G401 (cell line): ENCODE measurements at regions not wholly inside any gene's neighbourhood (a gene's known extent, or its start where the extent isn't known, plus 50 kb on each side); places are given as distances from the start of the nearest gene placed in this dataset.

ENCODE experiments used
- DNase-seq: peaks from one replicate; pipeline ENCODE4 v3.0.0-alpha.2; 2015; ENCODE audit warnings: low spot score
- in situ Hi-C: cut with HindIII; loops from 2 replicates; pipeline ENCODE4 v1.10.0; 2016; ENCODE audit warnings: low sequenced_read_pairs, mixed read lengths

DNA sequence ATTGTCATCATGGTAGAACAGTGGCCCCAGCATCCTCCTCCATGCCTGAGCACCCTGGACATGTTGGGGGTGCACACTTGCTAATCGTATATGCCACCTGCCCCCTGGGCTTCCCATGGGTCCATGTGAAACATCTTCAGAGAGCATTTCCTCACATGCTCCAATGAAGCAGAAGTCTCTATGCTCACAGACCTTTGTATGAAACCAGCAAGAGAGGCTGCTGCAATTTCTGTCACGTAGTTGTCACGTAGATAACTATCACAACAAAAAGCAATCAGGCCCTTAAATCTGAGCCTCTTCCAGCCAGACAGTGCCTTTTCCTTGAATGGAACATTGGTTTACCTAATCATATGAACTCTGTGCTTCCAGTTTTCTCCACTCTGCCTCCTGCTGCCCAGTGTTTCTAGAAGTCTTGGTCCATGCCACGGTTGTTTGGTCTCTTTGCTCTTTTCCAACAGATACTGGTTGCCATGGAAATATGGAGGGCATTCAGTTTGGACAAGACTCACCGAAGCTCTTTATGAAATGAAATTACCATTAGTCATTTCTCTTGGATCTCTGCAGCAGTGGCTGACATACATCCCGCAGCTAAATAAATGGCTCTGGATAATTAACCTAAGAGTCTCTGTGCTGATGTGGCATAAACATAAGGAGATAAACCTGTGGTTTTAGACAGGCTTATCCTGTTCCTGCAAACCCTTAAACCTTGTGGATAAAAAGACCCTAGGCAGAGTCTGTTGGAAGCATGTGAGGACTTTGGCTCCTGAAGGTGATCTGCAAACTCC is 172.8 kb upstream of the SYNDIG1 start:
- DNase-seq = no peak
- in situ Hi-C loops = no loop called here

DNA sequence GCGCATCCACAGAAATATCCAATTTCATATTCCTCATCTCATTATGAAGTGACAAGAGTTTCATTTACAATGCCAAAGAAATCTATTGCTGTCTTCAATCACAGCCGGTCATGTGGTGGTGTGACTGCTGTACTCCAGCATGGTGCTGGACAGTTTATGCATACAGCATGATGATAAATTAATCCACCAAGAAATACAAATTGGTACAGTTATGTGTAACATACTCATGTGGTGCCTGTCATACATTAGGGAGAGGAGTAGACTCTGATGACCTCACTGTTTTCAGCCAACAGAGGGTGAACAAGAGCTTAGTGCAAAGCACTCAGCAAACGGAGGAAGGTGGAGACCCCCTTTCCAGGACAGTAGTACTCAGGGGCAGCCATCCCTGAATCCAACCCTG is 178.4 kb upstream of the SYNDIG1 start:
- in situ Hi-C loops = no loop called here
- no peak for DNase-seq

- DNase-seq = no peak
- in situ Hi-C loops = no loop called here
Measured at GRCh38 chr20:24289737-24290481, 179.5 kb upstream of the SYNDIG1 start.

DNA sequence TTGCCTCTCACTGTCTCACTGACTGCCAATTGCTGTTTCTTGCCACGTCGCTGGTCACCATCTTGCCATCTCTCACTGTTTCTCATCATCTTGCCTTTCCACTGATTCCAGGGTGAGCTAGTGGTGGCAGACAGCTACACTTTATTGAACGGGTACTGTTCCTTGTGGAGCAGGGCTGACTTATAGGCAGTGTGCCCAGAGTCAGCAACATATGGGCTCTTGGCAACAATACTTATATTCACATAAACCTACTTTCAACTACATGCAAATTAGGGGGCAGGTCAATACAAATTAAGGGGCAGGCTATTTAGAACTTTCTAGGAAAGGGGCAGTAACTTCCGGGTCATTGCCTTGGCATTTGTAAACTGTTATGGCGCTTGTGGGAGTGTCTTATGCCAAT is 186.2 kb upstream of the SYNDIG1 start:
- in situ Hi-C loops = no loop called here
- peak; percentile 5 for DNase-seq

DNA sequence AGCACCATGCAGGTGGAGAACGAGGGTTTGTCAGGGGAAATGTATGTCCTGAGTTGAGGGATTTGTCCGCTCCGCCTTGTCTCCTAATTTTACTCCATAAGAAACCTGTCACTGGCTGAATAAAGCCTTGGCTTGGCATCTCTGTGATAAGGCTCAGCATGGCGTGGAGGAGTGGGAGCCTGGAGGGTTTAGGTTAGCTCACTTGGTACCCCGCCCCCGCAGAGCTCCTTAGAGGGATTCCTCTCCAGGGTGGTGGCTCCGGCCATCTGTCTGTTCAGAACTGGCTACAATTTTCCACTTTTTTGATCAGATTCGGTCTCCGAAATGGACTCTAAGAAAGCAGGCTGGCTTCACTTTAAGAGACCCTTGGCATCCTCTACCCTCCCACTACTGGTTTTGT is 192.2 kb upstream of the SYNDIG1 start:
- in situ Hi-C loops = no loop called here

GRCh38 chr20:24275946-24276705 is 193.3 kb upstream of the SYNDIG1 start:
- no peak for DNase-seq
- in situ Hi-C loops = no loop called here

More for the DNA sequence above, 192.2 kb upstream of the SYNDIG1 start:
- DNase-seq = no peak

GRCh38 chr20:24273251-24273650 is 196.2 kb upstream of the SYNDIG1 start:
- no peak for DNase-seq
- in situ Hi-C loops = no loop called here

DNA sequence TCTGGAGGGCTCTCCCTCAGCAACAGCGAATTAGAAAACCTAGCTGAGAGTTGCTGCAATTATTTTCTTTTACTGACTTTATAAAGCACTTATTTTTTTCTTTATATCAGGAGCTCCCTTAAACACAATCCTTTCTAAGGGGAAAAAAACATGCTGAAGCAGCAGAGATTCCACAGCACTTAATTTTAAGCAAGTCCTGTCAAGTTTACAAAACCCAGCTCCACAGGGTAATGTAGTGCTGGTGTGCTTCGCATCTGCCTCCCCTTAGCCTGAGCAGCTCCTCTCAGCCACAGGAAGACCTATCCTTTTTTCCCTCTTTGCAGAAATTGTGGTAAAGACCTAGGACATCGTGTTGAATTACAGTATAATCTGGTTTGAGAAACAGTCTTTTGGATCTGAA is 208.1 kb upstream of the SYNDIG1 start:
- in situ Hi-C loops = no loop called here
- no peak for DNase-seq

DNA sequence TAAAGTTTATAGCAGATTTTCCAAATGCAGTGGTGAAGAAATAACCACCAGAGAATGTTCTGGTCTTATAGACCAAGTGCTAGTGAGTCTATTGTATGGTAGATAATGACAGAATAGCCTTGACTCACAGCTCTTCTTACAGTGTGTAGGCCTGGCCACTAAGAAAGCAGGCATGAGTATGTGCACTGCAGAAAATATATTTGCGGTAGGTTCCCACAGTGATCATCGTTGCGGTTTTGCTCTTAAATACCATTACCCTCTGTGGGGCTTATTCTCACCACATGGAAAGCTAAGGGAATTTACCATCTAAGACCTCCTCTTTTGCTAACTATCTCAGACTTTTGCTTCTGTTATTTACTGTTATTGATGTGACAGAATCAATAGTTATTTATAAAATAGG is 212.3 kb upstream of the SYNDIG1 start:
- in situ Hi-C loops = no loop called here
- no peak for DNase-seq

GRCh38 chr20:24256307-24256706 is 213.1 kb upstream of the SYNDIG1 start:
- in situ Hi-C loops = no loop called here
- peak; percentile 6 for DNase-seq

DNA sequence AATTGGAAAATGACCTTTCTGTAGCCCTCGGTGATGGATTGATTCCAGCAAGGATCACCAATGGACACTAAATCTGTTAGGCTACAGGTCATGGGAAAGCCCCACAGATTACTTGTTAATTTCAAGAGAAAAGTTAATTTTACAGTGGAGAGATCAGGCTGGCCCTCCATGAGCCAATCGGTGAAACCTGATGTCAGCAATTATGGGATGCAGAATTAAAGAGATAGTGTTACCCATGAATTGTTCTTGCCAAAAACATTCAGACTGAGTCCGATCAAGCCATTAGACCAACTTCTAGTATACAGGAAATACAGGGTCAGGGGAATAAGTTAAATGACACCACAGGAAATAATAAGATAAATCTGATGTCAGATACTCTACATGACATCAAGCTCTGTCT is 214.9 kb upstream of the SYNDIG1 start:
- DNase-seq = no peak
- in situ Hi-C loops = no loop called here

DNA sequence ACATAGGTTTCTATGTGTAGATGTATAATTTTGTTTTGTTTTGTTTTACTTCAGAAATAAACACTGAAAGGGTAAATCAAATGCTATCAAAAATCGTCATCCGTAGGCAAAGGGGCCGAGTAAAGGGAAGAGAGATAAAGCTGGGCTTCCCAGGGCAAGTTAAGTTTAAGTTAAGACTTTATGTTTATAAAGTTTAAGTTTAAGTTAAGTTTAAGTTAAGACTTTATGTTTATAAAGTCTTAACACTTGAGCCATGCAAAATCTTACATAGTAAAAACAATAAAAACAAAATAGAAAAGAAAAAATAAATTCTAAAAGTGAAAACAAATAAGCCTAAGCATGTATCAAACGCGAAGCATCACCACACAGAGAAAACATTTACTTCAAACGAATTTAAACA is 216.1 kb upstream of the SYNDIG1 start:
- in situ Hi-C loops = no loop called here
- no peak for DNase-seq

DNA sequence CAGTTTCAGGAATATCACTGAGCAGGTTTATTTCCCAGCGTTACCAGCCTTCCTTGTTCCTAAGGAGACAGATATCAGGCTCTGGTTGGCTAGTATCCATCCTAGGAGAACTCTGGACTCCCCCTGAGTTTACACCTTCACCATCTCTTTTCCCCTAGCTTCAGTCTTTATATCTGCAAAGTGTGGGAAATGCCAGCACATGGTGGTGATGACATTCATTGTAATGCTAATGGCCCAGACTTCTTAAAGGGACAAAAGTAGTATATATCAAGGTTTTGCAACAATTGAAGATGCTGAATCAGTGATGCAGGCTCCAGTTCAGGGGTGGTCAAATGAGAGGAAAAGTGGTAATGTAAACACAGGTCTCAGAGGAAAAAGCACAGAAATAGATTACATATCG is 224.3 kb upstream of the SYNDIG1 start:
- in situ Hi-C loops = no loop called here
- no peak for DNase-seq

GRCh38 chr20:24242763-24243162 is 226.7 kb upstream of the SYNDIG1 start:
- in situ Hi-C loops = no loop called here
- no peak for DNase-seq

DNA sequence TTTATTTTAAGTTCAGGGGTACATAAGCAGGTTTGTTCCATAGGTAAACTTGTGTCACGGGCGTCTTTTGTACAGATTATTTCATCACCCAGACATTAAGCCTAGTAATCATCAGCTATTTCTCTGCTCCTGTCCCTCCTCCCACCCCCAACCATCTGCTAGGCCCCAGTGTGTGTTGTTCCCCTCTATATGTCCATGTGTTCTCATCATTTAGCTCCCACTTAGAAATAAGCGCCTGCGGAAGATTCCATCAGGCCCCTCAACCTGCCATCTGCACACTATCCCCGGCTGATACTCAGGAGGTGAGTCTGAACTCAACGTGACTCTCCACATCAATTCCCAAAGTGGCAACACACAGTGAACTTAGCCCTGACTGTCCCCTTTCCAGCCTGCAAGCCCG is 228.0 kb upstream of the SYNDIG1 start:
- in situ Hi-C loops = no loop called here

GRCh38 chr20:24236963-24237362 is 232.5 kb upstream of the SYNDIG1 start:
- in situ Hi-C loops = no loop called here
- no peak for DNase-seq

More for the DNA sequence above, 228.0 kb upstream of the SYNDIG1 start:
- no peak for DNase-seq

DNA sequence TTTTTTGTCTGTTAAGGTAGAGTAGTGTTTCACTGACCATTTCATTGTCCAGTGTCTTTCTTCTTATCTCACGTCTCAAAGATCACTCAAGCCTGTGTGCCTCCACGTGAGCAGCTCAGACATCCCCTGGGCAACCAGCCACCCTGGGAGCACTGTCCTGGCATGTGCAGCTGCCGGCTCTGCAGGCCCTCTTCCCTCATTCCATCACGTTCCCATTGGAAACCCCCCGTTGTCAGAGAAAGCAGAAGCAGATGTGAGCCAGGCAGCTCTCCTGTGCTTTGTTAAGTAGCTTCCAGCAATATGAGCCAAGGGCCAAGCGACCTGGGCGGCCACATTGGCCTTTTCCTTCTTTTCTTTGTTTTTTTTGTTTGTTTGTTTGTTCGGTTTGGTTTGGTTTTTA is 233.2 kb upstream of the SYNDIG1 start:
- in situ Hi-C loops = no loop called here

DNA sequence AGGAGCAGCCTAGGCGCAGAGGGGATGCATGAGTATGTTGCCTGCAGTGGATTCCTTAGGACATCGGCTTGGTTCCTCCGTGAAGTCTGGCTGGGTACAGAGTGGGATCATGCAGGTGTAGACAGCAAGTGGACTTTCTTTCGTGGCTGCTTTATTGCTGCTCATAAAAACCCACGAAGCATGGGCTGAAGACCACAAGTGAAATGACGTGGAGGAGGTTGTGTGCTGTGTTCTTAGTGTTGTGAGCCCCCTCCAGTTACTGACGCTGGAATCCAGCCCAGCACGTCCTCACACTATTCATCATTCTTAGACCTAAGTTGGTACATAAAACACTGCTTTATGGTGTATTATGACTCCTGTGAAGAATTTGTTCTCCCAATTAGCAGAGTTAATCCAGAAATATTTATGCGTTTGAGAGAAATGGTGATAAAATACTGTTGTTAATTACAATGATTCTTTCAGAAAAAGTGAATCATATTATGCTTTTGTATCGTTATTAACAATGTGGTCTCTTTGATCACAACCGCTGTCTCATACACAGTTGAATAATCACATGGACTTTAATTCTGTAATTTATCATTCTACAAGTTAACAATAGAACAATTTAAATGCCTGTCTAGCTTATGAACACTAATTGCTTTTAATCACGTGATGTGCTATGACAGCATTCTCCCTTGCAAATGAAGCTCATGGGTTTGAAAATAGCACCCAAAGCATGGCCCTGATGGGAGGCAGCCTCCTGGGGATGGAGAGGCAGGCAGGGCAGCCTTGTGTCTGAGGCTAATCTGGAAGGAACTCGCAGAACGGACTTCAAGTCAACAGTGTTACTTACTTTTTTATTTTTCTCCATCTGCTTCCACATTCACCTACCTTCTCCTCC is 233.9 kb upstream of the SYNDIG1 start:
- no peak for DNase-seq
- in situ Hi-C loops = no loop called here

More for the DNA sequence above, 233.2 kb upstream of the SYNDIG1 start:
- DNase-seq = no peak

DNA sequence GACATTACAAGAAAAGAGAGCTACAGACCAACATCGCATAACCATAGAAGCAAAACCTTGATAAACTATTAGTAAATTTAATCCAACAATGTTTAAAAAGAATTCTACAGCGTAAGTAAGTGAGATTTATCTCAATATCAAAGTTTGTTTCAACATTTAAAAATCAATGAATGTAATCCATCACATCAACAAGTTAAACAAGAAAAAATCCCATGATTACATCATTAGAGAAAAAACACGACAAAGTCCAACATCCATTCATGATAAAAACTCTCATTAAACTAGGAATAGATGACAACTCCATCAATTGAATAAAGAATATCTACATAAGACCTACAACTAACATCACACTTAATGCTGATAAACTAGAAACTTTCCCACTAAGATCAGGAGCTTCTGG is 239.0 kb upstream of the GGTLC1 start:
- DNase-seq = no peak
- in situ Hi-C loops = no loop called here
